ENCODE measurements at regions not wholly inside any gene's neighbourhood (a gene's known extent, or its start where the extent isn't known, plus 50 kb on each side); places are given as distances from the start of the nearest gene placed in this dataset.
"Not testable (repeated sequence)": the region's sequence is repeated elsewhere in the genome, so short reads cannot be mapped to it uniquely, and the experiment has no call there.

- ATAC-seq (ENCODE audit: insufficient read depth, low FRiP score): no peak
- H3K9me3 ChIP-seq (ENCODE audit: control insufficient read depth in 4 of 4, insufficient read depth in 3 of 4, low read length in 3 of 4): peaks cover 0 to 4% (median 0%) of the 10 kb centered on the region in 4 donors
- H3K27ac ChIP-seq (ENCODE audit: low read depth in 1 of 2, low read length in 1 of 2): no peak overlapping the region
- DNase-seq: peak in 2 of 3 donors; percentile 31 to 43
- no peak for TF ChIP-seq CTCF (IDR thresholded peaks at IDR 0.05; ENCODE audit: control extremely low read depth, extremely low read depth)
- H3K4me1 ChIP-seq (ENCODE audit: control insufficient read depth in 5 of 5, insufficient read depth in 5 of 5, low read length in 5 of 5): peaks cover 0 to 18% (median 4%) of the 10 kb centered on the region in 5 donors
- WGBS, 2 donors: 24 to 35% methylated on average over 23 of the region's 23 CpGs
- no peak overlapping the region for H3K4me3 ChIP-seq
- no peaks in the 10 kb centered on the region for H3K36me3 ChIP-seq (ENCODE audit: control insufficient read depth in 4 of 4, insufficient read depth in 4 of 4, low read length in 4 of 4)
- H3K27me3 ChIP-seq (ENCODE audit: control insufficient read depth in 3 of 3, insufficient read depth in 3 of 3, low read length in 2 of 3): peaks cover 8 to 55% (median 35%) of the 10 kb centered on the region in 3 donors
- H3K9ac ChIP-seq (ENCODE audit: insufficient read depth in 1 of 2, low read length in 2 of 2): no peak overlapping the region
These were observed 85.1 kb upstream of the RHOU start for GRCh38 chr1:228650141-228650540.

GRCh38 chr1:228650946-228651345 is 84.3 kb upstream of the RHOU start:
- no peak for TF ChIP-seq CTCF (IDR thresholded peaks at IDR 0.05; ENCODE audit: control extremely low read depth, extremely low read depth)
- no peak overlapping the region for H3K27ac ChIP-seq (ENCODE audit: low read depth in 1 of 2, low read length in 1 of 2)
- no peak overlapping the region for H3K4me3 ChIP-seq
- DNase-seq: no peak
- H3K9me3 ChIP-seq (ENCODE audit: control insufficient read depth in 4 of 4, insufficient read depth in 3 of 4, low read length in 3 of 4): peaks cover 0 to 4% (median 0%) of the 10 kb centered on the region in 4 donors
- peaks cover 0 to 18% (median 4%) of the 10 kb centered on the region in 5 donors for H3K4me1 ChIP-seq (ENCODE audit: control insufficient read depth in 5 of 5, insufficient read depth in 5 of 5, low read length in 5 of 5)
- ATAC-seq (ENCODE audit: insufficient read depth, low FRiP score): no peak
- 87 to 90% methylated on average over 1 of the region's 1 CpG for WGBS, 2 donors
- peaks cover 8 to 55% (median 35%) of the 10 kb centered on the region in 3 donors for H3K27me3 ChIP-seq (ENCODE audit: control insufficient read depth in 3 of 3, insufficient read depth in 3 of 3, low read length in 2 of 3)
- no peak overlapping the region for H3K9ac ChIP-seq (ENCODE audit: insufficient read depth in 1 of 2, low read length in 2 of 2)
- H3K36me3 ChIP-seq (ENCODE audit: control insufficient read depth in 4 of 4, insufficient read depth in 4 of 4, low read length in 4 of 4): no peaks in the 10 kb centered on the region

- Histone ChIP-seq H3K9me3 (ENCODE audit: control insufficient read depth in 4 of 4, insufficient read depth in 3 of 4, low read length in 3 of 4) (peaks cover 0 to 4% (median 0%) of the 10 kb centered on the region in 4 donors), H3K27me3 (ENCODE audit: control insufficient read depth in 3 of 3, insufficient read depth in 3 of 3, low read length in 2 of 3) (peaks cover 8 to 49% (median 32%) of the 10 kb centered on the region in 3 donors), H3K36me3 (ENCODE audit: control insufficient read depth in 4 of 4, insufficient read depth in 4 of 4, low read length in 4 of 4) (no peaks in the 10 kb centered on the region), H3K4me3 (no peak overlapping the region), H3K4me1 (ENCODE audit: control insufficient read depth in 5 of 5, insufficient read depth in 5 of 5, low read length in 5 of 5) (peaks cover 0 to 13% (median 4%) of the 10 kb centered on the region in 5 donors), H3K27ac (ENCODE audit: low read depth in 1 of 2, low read length in 1 of 2) (no peak overlapping the region), H3K9ac (ENCODE audit: insufficient read depth in 1 of 2, low read length in 2 of 2) (no peak overlapping the region)
- WGBS, 2 donors: 94% methylated on average over 1 of the region's 1 CpG
- TF ChIP-seq CTCF (IDR thresholded peaks at IDR 0.05; ENCODE audit: control extremely low read depth, extremely low read depth): no peak
- DNase-seq: peak in 1 of 3 donors; percentile 48
- ATAC-seq (ENCODE audit: insufficient read depth, low FRiP score): no peak
These were observed 83.2 kb upstream of the RHOU start for GRCh38 chr1:228652116-228652515.

GRCh38 chr1:228653057-228653456 is 82.2 kb upstream of the RHOU start:
- not testable (repeated sequence) for H3K27ac ChIP-seq (ENCODE audit: low read depth in 1 of 2, low read length in 1 of 2); H3K36me3 ChIP-seq (ENCODE audit: control insufficient read depth in 4 of 4, insufficient read depth in 4 of 4, low read length in 4 of 4); ATAC-seq (ENCODE audit: insufficient read depth, low FRiP score); H3K9ac ChIP-seq (ENCODE audit: insufficient read depth in 1 of 2, low read length in 2 of 2); H3K9me3 ChIP-seq (ENCODE audit: control insufficient read depth in 4 of 4, insufficient read depth in 3 of 4, low read length in 3 of 4); DNase-seq; H3K4me1 ChIP-seq (ENCODE audit: control insufficient read depth in 5 of 5, insufficient read depth in 5 of 5, low read length in 5 of 5); H3K4me3 ChIP-seq
- peaks cover 8 to 40% (median 27%) of the 10 kb centered on the region in 3 donors for H3K27me3 ChIP-seq (ENCODE audit: control insufficient read depth in 3 of 3, insufficient read depth in 3 of 3, low read length in 2 of 3)
- WGBS, 2 donors: 93% methylated on average over 7 of the region's 7 CpGs

Measured in lung (tissue), 11 donors.